ENCODE measurements at regions not wholly inside any gene's neighbourhood (a gene's known extent, or its start where the extent isn't known, plus 50 kb on each side); places are given as distances from the start of the nearest gene placed in this dataset.

GRCh38 chr7:42534441-42534840, 297.4 kb upstream of the GLI3 start:
- FAIRE-seq: no peak
- Histone ChIP-seq H3K9ac (replicated peaks in 1 of 4; ENCODE audit: extremely low read depth in 1 of 4, low read depth in 3 of 4, low read length in 3 of 4) (no peak overlapping the region), H2BK120ac (replicated peaks; ENCODE audit: low read depth, low read length) (no peak overlapping the region), H2BK15ac (ENCODE audit: low read length) (no peak overlapping the region), H4K91ac (replicated peaks; ENCODE audit: insufficient read length, low read length) (no peak overlapping the region), H3K18ac (ENCODE audit: extremely low read depth, low read length) (no peak overlapping the region), H3K4me2 (ENCODE audit: insufficient read depth in 1 of 2, low read depth in 2 of 2, low read length in 2 of 2) (no peak overlapping the region), H3K14ac (ENCODE audit: insufficient read length) (no peak overlapping the region), H3K79me1 (ENCODE audit: low read depth, low read length) (no peaks in the 10 kb centered on the region), H2AK5ac (ENCODE audit: low read depth, low read length) (no peak overlapping the region), H3K36me3 (ENCODE audit: control insufficient read depth in 2 of 4, insufficient read depth in 4 of 4, low read length in 3 of 4) (no peaks in the 10 kb centered on the region), H4K5ac (ENCODE audit: insufficient read length, low read depth, low read length) (no peak overlapping the region), H4K8ac (ENCODE audit: extremely low read depth, insufficient read depth, low read length) (no peak overlapping the region), H3K4ac (replicated peaks; ENCODE audit: insufficient read length, low read depth, low read length) (no peak overlapping the region), H2BK20ac (ENCODE audit: low read length) (no peak overlapping the region), H2BK5ac (ENCODE audit: low read depth, low read length) (no peak overlapping the region), H3K79me2 (ENCODE audit: control insufficient read depth in 1 of 2, insufficient read depth in 2 of 2, low read length in 2 of 2) (no peaks in the 10 kb centered on the region), H3K4me3 (ENCODE audit: extremely low read depth in 1 of 4, insufficient read depth in 2 of 4, low read depth in 3 of 4, low read length in 4 of 4) (no peak overlapping the region), H2AFZ (ENCODE audit: low read length) (no peak overlapping the region), H3K9me3 (ENCODE audit: insufficient read depth in 2 of 2, low read depth in 1 of 2, low read length in 1 of 2) (peaks cover 0 to 8% of the 10 kb centered on the region in 2 experiments; a peak in 2 of 4 replicates), H4K20me1 (replicated peaks in 1 of 2; ENCODE audit: control insufficient read depth in 1 of 2, insufficient read depth in 2 of 2, low read length in 2 of 2) (no peaks in the 10 kb centered on the region), H3K27me3 (replicated peaks in 1 of 4; ENCODE audit: control insufficient read depth in 3 of 4, extremely low read depth in 1 of 4, insufficient read depth in 3 of 4, low read length in 3 of 4) (no peaks in the 10 kb centered on the region), H3K56ac (replicated peaks; ENCODE audit: insufficient read length, low read depth, low read length) (no peak overlapping the region), H3K27ac (ENCODE audit: low read depth, low read length) (no peak overlapping the region), H3K23ac (ENCODE audit: insufficient read length) (no peak overlapping the region), H3K4me1 (replicated peaks in 1 of 4; ENCODE audit: control insufficient read depth in 3 of 4, insufficient read depth in 4 of 4, low read length in 3 of 4) (no peaks in the 10 kb centered on the region), H3K23me2 (ENCODE audit: low read depth, low read length) (no peaks in the 10 kb centered on the region), H2BK12ac (ENCODE audit: low read depth, low read length) (no peak overlapping the region)
- ChIA-PET POLR2A (ENCODE audit: partially characterized antibody) (no interaction called here), CTCF (ENCODE audit: partially characterized antibody) (interaction anchor here (0.7 to 1.0 kb wide), 2 partner anchors 22 to 186 kb away, joined by 3 read pairs; no protein-coding TSS in a partner anchor)
- no peak for DNase-seq (ENCODE audit: low read depth in 1 of 2, low spot score in 2 of 2)
- WGBS, 2 experiments (ENCODE audit: extremely low coverage in 1 of 2, insufficient coverage in 1 of 2, insufficient read length in 1 of 2, insufficient replicate concordance in 2 of 2, low coverage in 1 of 2, low lambda C conversion rate in 2 of 2, missing lambda C conversion rate in 1 of 2): 100% methylated on average over 1 of the region's 1 CpG; no CpG with 5 or more reads in 1 of the 2 experiments
- TF ChIP-seq, protein P1, sequence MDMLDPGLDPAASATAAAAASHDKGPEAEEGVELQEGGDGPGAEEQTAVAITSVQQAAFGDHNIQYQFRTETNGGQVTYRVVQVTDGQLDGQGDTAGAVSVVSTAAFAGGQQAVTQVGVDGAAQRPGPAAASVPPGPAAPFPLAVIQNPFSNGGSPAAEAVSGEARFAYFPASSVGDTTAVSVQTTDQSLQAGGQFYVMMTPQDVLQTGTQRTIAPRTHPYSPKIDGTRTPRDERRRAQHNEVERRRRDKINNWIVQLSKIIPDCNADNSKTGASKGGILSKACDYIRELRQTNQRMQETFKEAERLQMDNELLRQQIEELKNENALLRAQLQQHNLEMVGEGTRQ (IDR thresholded peaks at IDR 0.05; ENCODE audit: low read length): no peak
- no peak for TF ChIP-seq TBP (IDR thresholded peaks at IDR 0.05; ENCODE audit: low read depth, low read length)

Data from H1 (cell line).